ENCODE measurements at regions not wholly inside any gene's neighbourhood (a gene's known extent, or its start where the extent isn't known, plus 50 kb on each side); places are given as distances from the start of the nearest gene placed in this dataset.

- no peak for TF ChIP-seq CTCF (IDR thresholded peaks at IDR 0.05)
- Mint-ChIP-seq H3K4me1 (no peaks in the 10 kb centered on the region), H3K27me3 (ENCODE audit: low read depth, poor library complexity) (no peaks in the 10 kb centered on the region), H3K36me3 (ENCODE audit: low read depth) (no peaks in the 10 kb centered on the region), H3K4me3 (no peak overlapping the region), H3K9me3 (no peaks in the 10 kb centered on the region), H3K27ac (no peak overlapping the region)
- no peak for DNase-seq
These were observed 623.0 kb upstream of the CHORDC1 start for GRCh38 chr11:90845799-90846198.

- no peaks in the 10 kb centered on the region for H3K4me1 Mint-ChIP-seq
- TF ChIP-seq CTCF (IDR thresholded peaks at IDR 0.05): no peak
- no peak for DNase-seq
- H3K27ac Mint-ChIP-seq: no peak overlapping the region
- no peaks in the 10 kb centered on the region for H3K27me3 Mint-ChIP-seq (ENCODE audit: low read depth, poor library complexity)
- H3K36me3 Mint-ChIP-seq (ENCODE audit: low read depth): no peaks in the 10 kb centered on the region
- H3K4me3 Mint-ChIP-seq: no peak overlapping the region
- no peaks in the 10 kb centered on the region for H3K9me3 Mint-ChIP-seq
These were observed 622.3 kb upstream of the CHORDC1 start for GRCh38 chr11:90845126-90845525.

- DNase-seq: no peak
- H3K36me3 Mint-ChIP-seq (ENCODE audit: low read depth): no peaks in the 10 kb centered on the region
- H3K4me3 Mint-ChIP-seq: no peak overlapping the region
- no peaks in the 10 kb centered on the region for H3K4me1 Mint-ChIP-seq
- H3K27me3 Mint-ChIP-seq (ENCODE audit: low read depth, poor library complexity): no peaks in the 10 kb centered on the region
- TF ChIP-seq CTCF (IDR thresholded peaks at IDR 0.05): no peak
- H3K9me3 Mint-ChIP-seq: no peaks in the 10 kb centered on the region
- no peak overlapping the region for H3K27ac Mint-ChIP-seq
These were observed 621.2 kb upstream of the CHORDC1 start for GRCh38 chr11:90844041-90844440.

GRCh38 chr11:90842681-90843080 is 619.8 kb upstream of the CHORDC1 start:
- H3K4me3 Mint-ChIP-seq: no peak overlapping the region

GRCh38 chr11:90840071-90840470 is 617.2 kb upstream of the CHORDC1 start:
- no peaks in the 10 kb centered on the region for H3K36me3 Mint-ChIP-seq (ENCODE audit: low read depth)
- H3K4me3 Mint-ChIP-seq: no peak overlapping the region
- peaks cover 3% of the 10 kb centered on the region for H3K27me3 Mint-ChIP-seq (ENCODE audit: low read depth, poor library complexity)
- H3K27ac Mint-ChIP-seq: no peak overlapping the region
- no peak for DNase-seq
- no peak for TF ChIP-seq CTCF (IDR thresholded peaks at IDR 0.05)
- H3K4me1 Mint-ChIP-seq: no peaks in the 10 kb centered on the region
- no peaks in the 10 kb centered on the region for H3K9me3 Mint-ChIP-seq

More at GRCh38 chr11:90842681-90843080, 619.8 kb upstream of the CHORDC1 start:
- Mint-ChIP-seq H3K27me3 (ENCODE audit: low read depth, poor library complexity) (peaks cover 3% of the 10 kb centered on the region), H3K27ac (no peak overlapping the region), H3K4me1 (no peaks in the 10 kb centered on the region), H3K9me3 (no peaks in the 10 kb centered on the region), H3K36me3 (ENCODE audit: low read depth) (no peaks in the 10 kb centered on the region)
- DNase-seq: no peak
- no peak for TF ChIP-seq CTCF (IDR thresholded peaks at IDR 0.05)

- H3K27ac Mint-ChIP-seq: no peak overlapping the region
- peaks cover 3% of the 10 kb centered on the region for H3K27me3 Mint-ChIP-seq (ENCODE audit: low read depth, poor library complexity)
- TF ChIP-seq CTCF (IDR thresholded peaks at IDR 0.05): no peak
- no peak for DNase-seq
- no peaks in the 10 kb centered on the region for H3K9me3 Mint-ChIP-seq
- no peaks in the 10 kb centered on the region for H3K4me1 Mint-ChIP-seq
- no peak overlapping the region for H3K4me3 Mint-ChIP-seq
- H3K36me3 Mint-ChIP-seq (ENCODE audit: low read depth): no peaks in the 10 kb centered on the region
These were observed 613.2 kb upstream of the CHORDC1 start for GRCh38 chr11:90836031-90836430.

Data from nephron progenitor cell (in vitro differentiated cells).